HFFc6 (cell line): ENCODE measurements at regions not wholly inside any gene's neighbourhood (a gene's known extent, or its start where the extent isn't known, plus 50 kb on each side); places are given as distances from the start of the nearest gene placed in this dataset.

ENCODE experiments used
- DNase-seq: peaks from one replicate; pipeline ENCODE4 v3.0.0-alpha.2; 2018
- H3K27ac Mint-ChIP-seq: 2 replicates; pipeline ENCODE4 v1.8.0; 2020; ENCODE audit warnings: mild to moderate bottlenecking, mixed read lengths
- H3K27me3 Mint-ChIP-seq: 2 replicates; pipeline ENCODE4 v1.8.0; 2021; ENCODE audit warnings: mild to moderate bottlenecking, moderate library complexity, mixed read lengths; ENCODE audit not compliant: insufficient read depth
- H3K36me3 Mint-ChIP-seq: 2 replicates; pipeline ENCODE4 v1.8.0; 2021; ENCODE audit warnings: low read depth, mixed read lengths
- H3K4me1 Mint-ChIP-seq: 2 replicates; pipeline ENCODE4 v1.8.0; 2020; ENCODE audit warnings: low read depth, mixed read lengths
- H3K4me3 Mint-ChIP-seq: 2 replicates; pipeline ENCODE4 v1.8.0; 2020; ENCODE audit warnings: mild to moderate bottlenecking, moderate library complexity, mixed read lengths
- H3K9me3 Mint-ChIP-seq: 2 replicates; pipeline ENCODE4 v1.8.0; 2020; ENCODE audit warnings: mild to moderate bottlenecking, mixed read lengths
- CTCF ChIP-seq: fragments of 200-600 bp; sonication (generic); IDR thresholded peaks from 2 replicates; pipeline ENCODE4 v1.5.0; 2021; ENCODE audit warnings: antibody characterized with exemption, mild to moderate bottlenecking

GRCh38 chr1:212225416-212225815 lies 59.8 kb upstream of the PPP2R5A start:
- DNase-seq: no peak
- Mint-ChIP-seq H3K27ac (no peak overlapping the region), H3K27me3 (peaks cover 10% of the 10 kb centered on the region), H3K9me3 (no peaks in the 10 kb centered on the region), H3K4me3 (no peak overlapping the region), H3K36me3 (no peaks in the 10 kb centered on the region), H3K4me1 (peaks cover 27% of the 10 kb centered on the region)
- TF ChIP-seq CTCF: no peak

GRCh38 chr1:212225871-212226302 lies 59.3 kb upstream of the PPP2R5A start:
- TF ChIP-seq CTCF: no peak
- Mint-ChIP-seq H3K27me3 (peaks cover 8% of the 10 kb centered on the region), H3K4me3 (no peak overlapping the region), H3K4me1 (peaks cover 27% of the 10 kb centered on the region), H3K27ac (no peak overlapping the region), H3K9me3 (no peaks in the 10 kb centered on the region), H3K36me3 (no peaks in the 10 kb centered on the region)
- DNase-seq: no peak

GRCh38 chr1:212226467-212226866 lies 58.7 kb upstream of the PPP2R5A start:
- Mint-ChIP-seq H3K9me3 (no peaks in the 10 kb centered on the region), H3K4me3 (no peak overlapping the region)

GRCh38 chr1:212228076-212228475 lies 57.1 kb upstream of the PPP2R5A start:
- Mint-ChIP-seq H3K9me3 (no peaks in the 10 kb centered on the region), H3K4me1 (peaks cover 27% of the 10 kb centered on the region), H3K27ac (no peak overlapping the region), H3K4me3 (no peak overlapping the region), H3K36me3 (no peaks in the 10 kb centered on the region), H3K27me3 (peaks cover 7% of the 10 kb centered on the region)
- no peak for DNase-seq
- TF ChIP-seq CTCF: no peak

More at GRCh38 chr1:212226467-212226866, 58.7 kb upstream of the PPP2R5A start:
- Mint-ChIP-seq H3K27ac (no peak overlapping the region), H3K4me1 (peaks cover 27% of the 10 kb centered on the region), H3K27me3 (peaks cover 8% of the 10 kb centered on the region), H3K36me3 (no peaks in the 10 kb centered on the region)
- no peak for TF ChIP-seq CTCF
- DNase-seq: no peak

- TF ChIP-seq CTCF: no peak
- Mint-ChIP-seq H3K9me3 (no peaks in the 10 kb centered on the region), H3K36me3 (no peaks in the 10 kb centered on the region), H3K4me3 (peak overlapping the region; percentile 56; the same call in 1 of the 2 replicates), H3K4me1 (peaks cover 33% of the 10 kb centered on the region), H3K27me3 (peaks cover 7% of the 10 kb centered on the region), H3K27ac (no peak overlapping the region)
- peak; percentile 19 for DNase-seq
These were observed 56.6 kb upstream of the PPP2R5A start for GRCh38 chr1:212228591-212229119.

- Mint-ChIP-seq H3K36me3 (no peaks in the 10 kb centered on the region), H3K27me3 (peaks cover 4% of the 10 kb centered on the region), H3K4me3 (peak overlapping the region; percentile 56), H3K4me1 (peaks cover 43% of the 10 kb centered on the region), H3K27ac (peak overlapping the region; percentile 40), H3K9me3 (no peaks in the 10 kb centered on the region)
- DNase-seq: peak; percentile 58
- TF ChIP-seq CTCF: no peak
These were observed 55.6 kb upstream of the PPP2R5A start for GRCh38 chr1:212229654-212230053.
